Urothelium cell line (cell line): ENCODE measurements at regions not wholly inside any gene's neighbourhood (a gene's known extent, or its start where the extent isn't known, plus 50 kb on each side); places are given as distances from the start of the nearest gene placed in this dataset.
A peak's percentile ranks its signal among the peaks of the same experiment; 100 is the strongest.

ENCODE experiments used
- DNase-seq: peaks from one replicate; pipeline ENCODE4 v3.0.0; 2011; ENCODE audit warnings: low spot score, mixed read lengths
- FAIRE-seq: peaks from 2 replicates; lab custom pipeline; 2011; peaks lifted over from hg19 to GRCh38; lab: Jason Lieb, UNC

GRCh38 chr3:147989344-147989743 is 580.2 kb downstream of the ZIC1 start:
- no peak for DNase-seq
- no peak for FAIRE-seq

DNA sequence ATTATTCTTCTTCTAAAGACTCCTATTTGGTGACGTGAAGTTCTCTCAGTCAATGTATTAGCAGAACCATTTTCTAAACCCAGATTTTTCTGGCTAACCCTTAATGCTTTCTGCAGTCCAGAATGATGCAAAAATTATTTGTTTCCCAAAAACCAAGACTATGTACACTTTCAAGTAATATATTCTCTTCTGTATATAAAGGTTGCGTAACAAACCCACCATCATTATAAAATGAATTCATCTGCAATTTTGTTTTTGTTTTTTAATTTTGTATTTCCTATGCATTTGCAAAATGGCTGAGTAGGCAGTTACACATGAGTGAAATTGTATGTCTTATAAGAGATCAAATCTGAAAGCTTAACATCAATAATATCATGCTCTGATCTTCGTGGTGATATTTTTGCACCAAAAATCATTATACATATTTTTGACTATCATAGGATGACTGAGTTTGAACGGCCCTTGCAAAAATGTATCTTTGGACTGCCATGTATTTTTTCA is 593.6 kb downstream of the ZIC1 start:
- DNase-seq, result no peak

DNA sequence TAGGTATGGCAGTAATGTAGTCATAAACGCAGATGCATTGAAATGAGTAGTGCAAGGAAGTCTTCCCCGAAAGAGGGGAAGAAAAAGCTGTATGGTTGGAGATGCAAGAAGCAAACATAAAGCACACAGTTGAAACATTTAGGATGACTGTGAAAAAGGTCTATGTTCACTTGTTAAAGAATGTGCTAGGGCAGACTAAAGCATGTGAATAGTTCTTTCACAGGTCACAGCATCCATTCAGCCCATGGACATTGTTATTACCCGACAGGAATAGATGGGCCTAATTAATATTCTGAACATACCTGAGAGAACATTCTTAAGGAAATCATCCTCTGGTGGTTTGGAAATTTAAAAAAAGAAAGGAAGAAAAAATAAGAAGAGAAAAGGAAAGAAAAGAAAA is 595.2 kb downstream of the ZIC1 start:
- FAIRE-seq (no peak), DNase-seq (no peak)

More for the DNA sequence above, 593.6 kb downstream of the ZIC1 start:
- no peak for FAIRE-seq

GRCh38 chr3:148005456-148005855 is 596.3 kb downstream of the ZIC1 start:
- no peak for FAIRE-seq

DNA sequence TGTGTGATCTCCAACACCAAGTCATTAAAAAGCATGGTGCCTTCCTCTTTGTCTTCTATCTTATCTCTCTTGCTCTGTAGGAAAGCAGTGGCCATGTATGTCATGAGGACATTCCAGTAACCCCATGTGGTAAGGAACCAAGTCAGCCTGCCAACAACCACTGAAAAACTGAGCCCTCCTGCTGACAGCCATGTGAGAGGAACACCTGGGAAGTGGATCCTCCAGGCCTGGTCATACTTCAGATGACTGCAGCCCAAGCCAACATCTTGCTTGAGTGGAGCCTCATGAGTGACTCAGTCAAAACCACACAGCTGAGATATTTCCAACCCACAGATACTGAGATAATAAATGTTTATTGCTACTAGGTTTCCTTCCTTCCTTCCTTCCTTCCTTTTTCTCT is 597.3 kb downstream of the ZIC1 start:
- peak; percentile 4 for DNase-seq
- FAIRE-seq, result no peak

More at GRCh38 chr3:148005456-148005855, 596.3 kb downstream of the ZIC1 start:
- no peak for DNase-seq

GRCh38 chr3:148008591-148008990 is 599.4 kb downstream of the ZIC1 start:
- FAIRE-seq, result no peak
- DNase-seq, result no peak

- no peak for FAIRE-seq
Observed at GRCh38 chr3:148020861-148021260, 611.7 kb downstream of the ZIC1 start.

DNA sequence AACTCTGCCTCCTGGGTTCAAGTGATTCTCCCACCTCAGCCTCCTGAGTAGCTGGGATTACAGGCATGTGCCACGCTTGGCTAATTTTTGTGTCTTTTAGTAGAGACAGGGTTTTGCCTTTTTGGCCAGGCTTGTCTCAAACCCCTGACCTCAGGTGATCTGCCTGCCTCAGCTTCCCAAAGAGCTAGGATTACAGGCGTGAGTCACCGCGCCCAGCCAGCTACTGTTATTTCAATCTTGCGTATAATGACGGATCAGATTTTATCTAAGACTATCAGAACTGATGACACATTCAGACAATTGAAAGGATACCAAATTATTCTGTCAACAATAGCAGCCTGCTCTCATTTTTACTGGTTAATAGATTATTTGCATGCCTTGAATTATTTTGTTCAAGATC is 612.2 kb downstream of the ZIC1 start:
- no peak for FAIRE-seq

More at GRCh38 chr3:148020861-148021260, 611.7 kb downstream of the ZIC1 start:
- no peak for DNase-seq

GRCh38 chr3:148023994-148024393 is 614.8 kb downstream of the ZIC1 start:
- no peak for DNase-seq
- FAIRE-seq, result no peak

More for the DNA sequence above, 612.2 kb downstream of the ZIC1 start:
- DNase-seq, result no peak

- FAIRE-seq (no peak), DNase-seq (no peak)
Observed at GRCh38 chr3:148026009-148026588, 616.9 kb downstream of the ZIC1 start.

GRCh38 chr3:148030975-148031374 is 621.8 kb downstream of the ZIC1 start:
- no peak for DNase-seq
- no peak for FAIRE-seq

DNA sequence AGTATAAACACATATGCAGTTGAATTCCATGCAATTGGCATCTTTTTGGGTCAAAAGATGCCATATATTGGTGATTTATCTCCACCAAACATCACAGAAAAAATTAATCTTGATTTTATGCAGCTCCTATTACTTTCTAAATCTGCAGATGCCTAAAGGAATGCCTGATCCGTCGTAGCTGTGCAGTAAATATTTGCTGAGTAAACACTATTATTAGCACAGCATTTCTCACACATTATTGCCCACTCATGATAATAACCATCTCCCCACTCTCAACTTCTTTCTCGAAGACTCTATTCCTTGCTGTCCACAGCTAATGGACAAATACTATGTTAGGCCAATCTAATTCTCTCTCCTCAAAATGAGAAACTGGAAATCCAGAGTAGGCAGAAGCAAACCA is 625.2 kb downstream of the ZIC1 start:
- no peak for DNase-seq
- no peak for FAIRE-seq

DNA sequence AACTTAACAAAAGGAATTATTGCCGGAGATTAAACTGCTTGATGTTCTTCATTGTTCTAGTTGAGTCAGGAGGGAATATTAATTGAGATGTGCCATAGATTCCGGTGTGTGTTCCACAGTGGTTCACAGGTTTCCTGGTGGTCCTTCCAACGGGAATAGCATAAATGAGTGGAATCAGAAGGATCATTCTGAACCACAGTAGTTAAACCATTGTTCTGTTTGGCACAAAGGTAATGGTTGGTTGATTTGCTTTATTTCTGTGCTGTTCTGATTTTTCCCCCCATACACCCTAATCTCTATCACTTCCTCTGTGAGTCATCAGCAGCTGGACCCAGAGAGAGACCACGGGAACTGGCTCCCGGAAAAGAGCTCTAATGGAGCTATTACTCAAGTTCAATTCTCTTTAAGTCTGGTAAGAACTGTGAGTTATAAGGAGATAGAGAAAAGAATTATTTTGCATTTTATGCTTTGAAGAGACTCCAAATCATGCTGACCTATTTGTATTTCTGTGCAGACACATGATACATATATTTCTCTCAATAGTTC is 627.2 kb downstream of the ZIC1 start:
- DNase-seq (no peak), FAIRE-seq (no peak)

GRCh38 chr3:148042663-148043445 is 633.7 kb downstream of the ZIC1 start:
- no peak for DNase-seq
- no peak for FAIRE-seq

- FAIRE-seq (no peak), DNase-seq (no peak)
Observed at GRCh38 chr3:148044151-148044550, 635.0 kb downstream of the ZIC1 start.

DNA sequence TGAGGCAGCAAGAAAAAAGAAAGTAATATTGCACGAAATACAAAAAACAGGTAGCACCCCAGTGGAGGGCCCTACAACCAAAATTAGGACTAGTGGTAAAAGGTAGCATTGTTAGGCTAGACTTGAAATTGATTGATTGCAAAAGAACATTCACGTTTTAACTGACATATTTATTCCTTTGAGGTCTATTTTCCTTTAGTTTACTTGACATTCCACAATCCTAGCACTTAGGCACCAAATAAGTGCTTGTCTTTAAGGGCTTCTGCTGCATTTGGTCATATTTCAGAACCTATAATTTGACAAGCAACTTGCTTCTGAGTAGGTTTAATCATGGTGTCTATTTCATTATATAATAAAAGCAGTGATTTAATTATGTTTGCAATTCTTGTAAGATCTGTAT is 642.7 kb upstream of the AGTR1 start:
- DNase-seq (no peak), FAIRE-seq (no peak)

DNA sequence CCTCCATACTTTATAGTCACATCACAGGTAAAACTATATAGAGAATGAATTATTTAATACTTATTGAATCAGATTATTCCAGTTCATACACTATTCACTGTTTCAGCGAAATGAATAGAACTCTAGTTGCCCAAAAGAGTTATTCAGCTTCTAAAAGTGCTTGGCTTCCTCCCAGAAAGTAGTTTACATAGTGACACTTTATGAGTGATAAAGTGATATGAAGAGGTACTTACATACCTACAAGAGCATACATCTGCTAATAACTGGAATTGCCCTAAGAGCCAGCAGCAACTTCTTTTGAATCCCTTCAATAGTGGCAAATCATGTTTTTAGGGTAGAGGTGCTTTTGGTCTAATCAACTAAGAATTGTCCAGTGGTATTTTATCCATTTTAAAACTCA is 635.1 kb upstream of the AGTR1 start:
- no peak for DNase-seq
- FAIRE-seq, result no peak

- no peak for DNase-seq
- FAIRE-seq, result no peak
Observed at GRCh38 chr3:148066802-148067201, 630.9 kb upstream of the AGTR1 start.

DNA sequence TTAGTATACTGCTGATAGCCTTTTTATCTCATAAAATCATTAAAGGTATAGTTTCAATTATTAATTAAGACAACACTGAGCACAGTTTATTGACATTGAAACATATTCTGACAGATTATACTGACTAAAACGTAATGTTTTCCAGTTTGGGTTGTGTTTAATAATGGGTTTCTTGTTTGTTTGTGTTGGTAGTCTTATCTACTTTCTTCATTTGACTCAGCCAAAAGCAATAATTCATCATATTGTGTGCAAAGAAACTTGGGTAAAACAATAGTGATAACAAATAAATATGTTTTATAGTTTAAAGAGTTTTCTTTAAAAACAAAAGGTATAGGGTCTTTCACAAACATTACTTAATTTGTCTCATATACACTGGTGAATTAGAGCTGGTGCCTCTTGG is 629.2 kb upstream of the AGTR1 start:
- DNase-seq (no peak), FAIRE-seq (no peak)

DNA sequence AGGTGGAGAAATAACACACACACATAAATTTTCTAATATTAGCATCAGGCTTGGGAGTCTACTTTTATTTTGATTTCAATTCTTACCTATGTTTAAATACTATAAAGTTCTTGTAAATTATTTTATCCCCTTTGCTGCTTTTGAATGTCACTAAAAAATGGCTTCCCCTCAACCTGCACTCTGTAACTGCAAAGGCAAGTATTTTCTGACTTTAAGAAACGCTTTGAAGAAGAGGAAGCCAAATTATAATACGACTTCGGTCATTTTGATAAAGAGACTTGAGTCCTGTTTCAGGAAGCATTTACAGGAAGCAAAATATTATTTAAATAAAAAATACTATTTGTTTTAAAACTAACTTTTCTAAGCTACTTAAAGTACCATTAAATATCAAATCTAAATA is 627.7 kb upstream of the AGTR1 start:
- no peak for DNase-seq

GRCh38 chr3:148073721-148074456 is 623.8 kb upstream of the AGTR1 start:
- DNase-seq (no peak), FAIRE-seq (no peak)

More for the DNA sequence above, 627.7 kb upstream of the AGTR1 start:
- FAIRE-seq, result no peak
